ENCODE measurements at regions not wholly inside any gene's neighbourhood (a gene's known extent, or its start where the extent isn't known, plus 50 kb on each side); places are given as distances from the start of the nearest gene placed in this dataset.

- H3K36me3 ChIP-seq (ENCODE audit: control insufficient read depth in 2 of 2, extremely low read depth in 1 of 2, insufficient read depth in 2 of 2, low read length in 2 of 2), result no peaks in the 10 kb centered on the region
- H3K27ac ChIP-seq (ENCODE audit: insufficient read depth, low read depth, low read length), result no peak overlapping the region
- FAIRE-seq, result no peak
- H3K4me2 ChIP-seq (ENCODE audit: insufficient read depth, low read length), result no peak overlapping the region
- CTCF ChIA-PET, result interaction anchor here (1.0 kb wide), 1 partner anchor 39 kb away, joined by 3 read pairs; no protein-coding TSS in a partner anchor
- no peak overlapping the region for H2AFZ ChIP-seq (ENCODE audit: low read depth, low read length)
- BruUV-seq (replicated peaks), result no TSS peak
- H3K27me3 ChIP-seq (ENCODE audit: control insufficient read depth in 2 of 2, insufficient read depth in 2 of 2, low read length in 2 of 2), result no peaks in the 10 kb centered on the region
- dilution Hi-C loops (cut with MboI; ENCODE audit: extremely low pct_ligation_motif_present, low sequenced_read_pairs), result no loop called here
- POLR2A ChIA-PET, result no interaction called here
- no peaks in the 10 kb centered on the region for H3K9me3 ChIP-seq (replicated peaks; ENCODE audit: control insufficient read depth, insufficient read depth, low read length)
- no peaks in the 10 kb centered on the region for H4K20me1 ChIP-seq (replicated peaks; ENCODE audit: control insufficient read depth, extremely low read depth, insufficient read depth, low read length)
- no peak overlapping the region for H3K9ac ChIP-seq (replicated peaks; ENCODE audit: extremely low read depth, insufficient read depth, low read length)
- no peaks in the 10 kb centered on the region for H3K4me1 ChIP-seq (ENCODE audit: control insufficient read depth, extremely low read depth, insufficient read depth, low read length)
- intact Hi-C loops (cut with micrococcal nuclease), result no loop called here
- no peak overlapping the region for H3K4me3 ChIP-seq (replicated peaks in 1 of 3; ENCODE audit: insufficient read depth in 1 of 3, low read depth in 1 of 3, low read length in 3 of 3)
- H3K79me2 ChIP-seq (ENCODE audit: control insufficient read depth, insufficient read depth, low read length), result no peaks in the 10 kb centered on the region
- no peaks in the 10 kb centered on the region for H3K9me1 ChIP-seq (replicated peaks; ENCODE audit: control insufficient read depth, extremely low read depth, insufficient read depth, low read length)
- TF ChIP-seq MAX (IDR thresholded peaks at IDR 0.05; ENCODE audit: insufficient read depth, insufficient read length), result no peak
- no peak for TF ChIP-seq EZH2 (IDR thresholded peaks at IDR 0.05; ENCODE audit: borderline replicate concordance, low read depth, low read length, severe bottlenecking)
- no peak for TF ChIP-seq MYC (IDR thresholded peaks at IDR 0.05; ENCODE audit: low read depth, low read length)
- TF ChIP-seq FOS (IDR thresholded peaks at IDR 0.05; ENCODE audit: borderline replicate concordance, insufficient read depth, low read length), result no peak
- TF ChIP-seq JUN (IDR thresholded peaks at IDR 0.05; ENCODE audit: borderline replicate concordance, insufficient read depth, insufficient read length, low read depth), result no peak
- no peak for TF ChIP-seq POLR2AphosphoS5 (IDR thresholded peaks at IDR 0.05; ENCODE audit: insufficient read depth, low read depth, low read length)
- no peak for TF ChIP-seq GATA2 (IDR thresholded peaks at IDR 0.05; ENCODE audit: insufficient read depth, insufficient read length, low read depth, low read length)
- no peak for TF ChIP-seq POLR2A (IDR thresholded peaks at IDR 0.05; ENCODE audit: low read depth, low read length)
- TF ChIP-seq CTCF (IDR thresholded peaks at IDR 0.05; ENCODE audit: extremely low read depth in 1 of 2, insufficient read depth in 1 of 2, low read depth in 1 of 2, low read length in 2 of 2), result no peak
- DNase-seq (ENCODE audit: low read depth, low spot score), result no peak
Observed at GRCh38 chr13:33992881-33993336, 175.0 kb downstream of the RFC3 start.
